ENCODE measurements at regions not wholly inside any gene's neighbourhood (a gene's known extent, or its start where the extent isn't known, plus 50 kb on each side); places are given as distances from the start of the nearest gene placed in this dataset.

DNA sequence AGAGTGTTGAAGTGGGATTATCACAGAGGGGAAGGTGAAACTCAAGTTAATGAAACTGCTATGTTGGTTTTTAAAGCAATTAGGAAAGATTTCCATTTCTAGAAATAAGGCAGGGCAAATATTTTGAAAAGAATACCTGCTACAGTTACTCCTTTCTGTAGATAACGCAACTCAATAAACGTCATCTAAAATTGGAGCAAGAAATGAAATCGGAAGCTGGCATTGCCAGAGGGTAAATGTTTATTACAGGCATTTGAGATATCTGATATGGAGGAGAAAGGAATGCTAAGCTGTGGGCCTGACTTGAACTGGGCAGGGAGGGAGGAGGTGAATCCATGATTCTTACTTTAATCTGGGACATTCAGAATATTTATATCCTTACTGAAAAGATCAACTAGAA, 217.0 kb upstream of the ADARB2 start:
- Histone ChIP-seq H4K5ac (ENCODE audit: insufficient read length, low read depth, low read length) (no peak overlapping the region), H2BK20ac (ENCODE audit: low read depth, low read length, poor library complexity, severe bottlenecking) (no peak overlapping the region), H2BK120ac (ENCODE audit: low read depth, low read length, poor library complexity, severe bottlenecking) (no peak overlapping the region), H2AK5ac (ENCODE audit: insufficient read length, low read length) (no peak overlapping the region), H4K8ac (replicated peaks; ENCODE audit: insufficient read length, low read depth, low read length) (no peak overlapping the region), H3K4ac (ENCODE audit: low read depth, low read length) (no peak overlapping the region), H3T11ph (ENCODE audit: low read length) (no peak overlapping the region), H2BK5ac (ENCODE audit: insufficient read length, low read length) (no peak overlapping the region), H3K4me1 (ENCODE audit: insufficient read depth, low read length) (no peaks in the 10 kb centered on the region), H3K79me1 (ENCODE audit: insufficient read depth, low read depth, low read length, poor library complexity, severe bottlenecking) (no peaks in the 10 kb centered on the region), H4K91ac (ENCODE audit: insufficient read length, low read depth, low read length) (no peak overlapping the region), H4K20me1 (ENCODE audit: control insufficient read depth, insufficient read depth, insufficient read length) (no peaks in the 10 kb centered on the region), H3K79me2 (ENCODE audit: insufficient read depth, low read length) (no peaks in the 10 kb centered on the region), H2BK12ac (ENCODE audit: insufficient read length, low read depth, low read length) (no peak overlapping the region), H3K56ac (ENCODE audit: insufficient read length, low read depth, low read length) (no peak overlapping the region), H3K18ac (ENCODE audit: insufficient read length, low read depth, low read length) (no peak overlapping the region), H3K14ac (ENCODE audit: insufficient read depth, low read length) (no peak overlapping the region), H3K23ac (ENCODE audit: insufficient read length, low read depth, low read length) (no peak overlapping the region), H3K23me2 (ENCODE audit: insufficient read length, low read depth, low read length, poor library complexity, severe bottlenecking) (no peaks in the 10 kb centered on the region), H2BK15ac (ENCODE audit: low read depth, low read length) (no peak overlapping the region), H3K4me2 (ENCODE audit: insufficient read depth, insufficient read length, low read length) (no peak overlapping the region), H3K9me3 (ENCODE audit: control insufficient read depth, low read depth, low read length) (no peaks in the 10 kb centered on the region), H3K9ac (ENCODE audit: extremely low read depth, insufficient read length, low read length) (no peak overlapping the region), H3K27ac (ENCODE audit: insufficient read length, low read depth, low read length) (no peak overlapping the region), H3K27me3 (ENCODE audit: insufficient read depth, low read length) (no peaks in the 10 kb centered on the region), H2AFZ (ENCODE audit: low read length) (no peak overlapping the region)
- DNase-seq: no peak
- H3K4me1 Mint-ChIP-seq: peaks cover 6 to 8% of the 10 kb centered on the region in 2 experiments; a peak in 2 of 4 replicates
- no CpG with 5 or more reads among the region's 3 CpGs for whole genome bisulfite sequencing (ENCODE audit: extremely low coverage, insufficient read length, low lambda C conversion rate)
- H3K9me3 Mint-ChIP-seq: no peaks in the 10 kb centered on the region; a peak in 1 of 5 replicates
- H3K27me3 Mint-ChIP-seq (ENCODE audit: low read depth): no peaks in the 10 kb centered on the region
- TF ChIP-seq, protein P1, sequence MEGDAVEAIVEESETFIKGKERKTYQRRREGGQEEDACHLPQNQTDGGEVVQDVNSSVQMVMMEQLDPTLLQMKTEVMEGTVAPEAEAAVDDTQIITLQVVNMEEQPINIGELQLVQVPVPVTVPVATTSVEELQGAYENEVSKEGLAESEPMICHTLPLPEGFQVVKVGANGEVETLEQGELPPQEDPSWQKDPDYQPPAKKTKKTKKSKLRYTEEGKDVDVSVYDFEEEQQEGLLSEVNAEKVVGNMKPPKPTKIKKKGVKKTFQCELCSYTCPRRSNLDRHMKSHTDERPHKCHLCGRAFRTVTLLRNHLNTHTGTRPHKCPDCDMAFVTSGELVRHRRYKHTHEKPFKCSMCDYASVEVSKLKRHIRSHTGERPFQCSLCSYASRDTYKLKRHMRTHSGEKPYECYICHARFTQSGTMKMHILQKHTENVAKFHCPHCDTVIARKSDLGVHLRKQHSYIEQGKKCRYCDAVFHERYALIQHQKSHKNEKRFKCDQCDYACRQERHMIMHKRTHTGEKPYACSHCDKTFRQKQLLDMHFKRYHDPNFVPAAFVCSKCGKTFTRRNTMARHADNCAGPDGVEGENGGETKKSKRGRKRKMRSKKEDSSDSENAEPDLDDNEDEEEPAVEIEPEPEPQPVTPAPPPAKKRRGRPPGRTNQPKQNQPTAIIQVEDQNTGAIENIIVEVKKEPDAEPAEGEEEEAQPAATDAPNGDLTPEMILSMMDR (conservative IDR thresholded peaks at IDR 0.05): no peak
- no peak overlapping the region for H3K27ac Mint-ChIP-seq
- H3K4me3 Mint-ChIP-seq: no peak overlapping the region
- no peaks in the 10 kb centered on the region for H3K36me3 Mint-ChIP-seq (ENCODE audit: insufficient read depth in 1 of 3, low read depth in 3 of 3)
